Suprapubic skin (tissue), 4 donors: ENCODE measurements at regions not wholly inside any gene's neighbourhood (a gene's known extent, or its start where the extent isn't known, plus 50 kb on each side); places are given as distances from the start of the nearest gene placed in this dataset.
"Not testable (repeated sequence)": the region's sequence is repeated elsewhere in the genome, so short reads cannot be mapped to it uniquely, and the experiment has no call there.

Experiments used
- DNase-seq, 2 donors: peaks; one replicate each; pipeline ENCODE4 v3.0.0-alpha.2; 2019; ENCODE audit warnings: low spot score in 2 of 2
- H3K27ac ChIP-seq: fragments of 200-600 bp; sonication (generic); one replicate; pipeline ENCODE4 v1.5.1; 2019
- H3K27me3 ChIP-seq: fragments of 200-600 bp; sonication (generic); one replicate; pipeline ENCODE4 v1.5.1; 2019
- H3K36me3 ChIP-seq: fragments of 200-600 bp; sonication (generic); one replicate; pipeline ENCODE4 v1.5.1; 2019
- H3K4me1 ChIP-seq: fragments of 200-600 bp; sonication (generic); one replicate; pipeline ENCODE4 v1.5.1; 2019
- H3K4me3 ChIP-seq: fragments of 200-600 bp; sonication (generic); one replicate; pipeline ENCODE4 v1.5.1; 2019; ENCODE audit warnings: mild to moderate bottlenecking
- H3K9me3 ChIP-seq: fragments of 200-600 bp; sonication (generic); one replicate; pipeline ENCODE4 v1.5.1; 2019
- EP300 ChIP-seq: sonication (generic); formaldehyde crosslinking; IDR thresholded peaks from one replicate; pipeline ENCODE4 v1.6.1; 2017; ENCODE audit warnings: antibody characterized with exemption
- POLR2A ChIP-seq, 2 donors: fragments of 450-650 bp; IDR thresholded peaks; one replicate each; pipeline ENCODE4 v1.6.1; 2017; ENCODE audit warnings: antibody characterized with exemption in 2 of 2, mild to moderate bottlenecking in 2 of 2, moderate library complexity in 2 of 2
- POLR2AphosphoS5 ChIP-seq, 3 donors: sonication (generic); formaldehyde crosslinking; IDR thresholded peaks; one replicate each; pipeline ENCODE4 v1.6.1; 2017; ENCODE audit warnings: antibody characterized with exemption in 3 of 3
- WGBS: methylation state at CpG from one replicate; pipeline ENCODE4 v1.1.5; 2018; 5-methylcytosine and 5-hydroxymethylcytosine counted together
- TF ChIP-seq, protein P1 (sequence below), 2 donors: fragments of 200-600 bp in 1 of 2; fragments of 450-650 bp in 1 of 2; sonication (generic) in 1 of 2; IDR thresholded peaks; one replicate each; pipeline ENCODE4 v1.5.1; 2016 to 2019; ENCODE audit warnings: antibody characterized with exemption in 2 of 2, mild to moderate bottlenecking in 1 of 2, moderate library complexity in 1 of 2

DNA sequence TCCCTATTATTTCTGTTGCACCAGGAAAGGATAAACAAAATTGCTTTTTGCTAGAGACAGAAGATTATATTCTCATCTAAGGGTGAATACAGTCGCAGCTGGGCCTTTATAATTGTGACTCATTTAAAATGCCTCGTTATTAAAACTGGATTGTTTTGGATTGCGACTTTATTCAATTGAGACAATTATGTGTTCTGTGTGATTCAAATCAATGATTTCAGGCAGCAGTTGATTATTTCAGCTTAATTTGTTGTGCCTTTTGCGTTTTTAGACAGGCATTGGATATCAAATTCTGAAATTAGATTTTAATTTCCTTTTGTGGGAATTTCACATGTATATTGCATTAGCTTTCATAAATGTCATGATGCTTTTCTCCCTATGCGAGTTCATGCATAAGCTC, 778.1 kb upstream of the SOX11 start:
- no peak overlapping the region for H3K27ac ChIP-seq
- no peak for DNase-seq
- no peaks in the 10 kb centered on the region for H3K4me1 ChIP-seq
- H3K27me3 ChIP-seq = no peaks in the 10 kb centered on the region
- H3K4me3 ChIP-seq = no peak overlapping the region
- TF ChIP-seq POLR2AphosphoS5 (IDR thresholded peaks at IDR 0.05) (no peak), EP300 (no peak), POLR2A (IDR thresholded peaks at IDR 0.05) (no peak)
- TF ChIP-seq, protein P1, sequence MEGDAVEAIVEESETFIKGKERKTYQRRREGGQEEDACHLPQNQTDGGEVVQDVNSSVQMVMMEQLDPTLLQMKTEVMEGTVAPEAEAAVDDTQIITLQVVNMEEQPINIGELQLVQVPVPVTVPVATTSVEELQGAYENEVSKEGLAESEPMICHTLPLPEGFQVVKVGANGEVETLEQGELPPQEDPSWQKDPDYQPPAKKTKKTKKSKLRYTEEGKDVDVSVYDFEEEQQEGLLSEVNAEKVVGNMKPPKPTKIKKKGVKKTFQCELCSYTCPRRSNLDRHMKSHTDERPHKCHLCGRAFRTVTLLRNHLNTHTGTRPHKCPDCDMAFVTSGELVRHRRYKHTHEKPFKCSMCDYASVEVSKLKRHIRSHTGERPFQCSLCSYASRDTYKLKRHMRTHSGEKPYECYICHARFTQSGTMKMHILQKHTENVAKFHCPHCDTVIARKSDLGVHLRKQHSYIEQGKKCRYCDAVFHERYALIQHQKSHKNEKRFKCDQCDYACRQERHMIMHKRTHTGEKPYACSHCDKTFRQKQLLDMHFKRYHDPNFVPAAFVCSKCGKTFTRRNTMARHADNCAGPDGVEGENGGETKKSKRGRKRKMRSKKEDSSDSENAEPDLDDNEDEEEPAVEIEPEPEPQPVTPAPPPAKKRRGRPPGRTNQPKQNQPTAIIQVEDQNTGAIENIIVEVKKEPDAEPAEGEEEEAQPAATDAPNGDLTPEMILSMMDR (IDR thresholded peaks at IDR 0.05) = no peak
- WGBS = 86% methylated on average over 5 of the region's 5 CpGs
- H3K36me3 ChIP-seq = no peaks in the 10 kb centered on the region
- no peaks in the 10 kb centered on the region for H3K9me3 ChIP-seq

DNA sequence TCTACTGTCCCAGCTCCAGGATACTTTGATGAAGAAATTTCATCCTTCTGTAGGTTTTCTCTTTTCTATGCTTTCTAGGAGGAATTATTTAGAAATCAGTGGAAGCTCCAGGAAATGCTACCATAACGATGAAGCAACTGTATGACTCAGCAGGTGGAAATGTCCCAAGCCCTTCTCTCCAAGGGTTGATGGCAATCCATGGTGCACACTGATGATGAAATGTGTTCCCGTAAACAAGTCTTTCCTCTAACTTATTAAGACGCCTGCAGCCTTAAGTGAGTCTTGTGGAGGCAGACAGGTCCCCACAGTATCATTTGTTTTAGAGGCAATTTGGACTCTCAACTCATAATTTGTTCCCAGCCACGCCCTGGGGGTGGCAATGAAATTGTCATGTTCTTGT, 777.6 kb upstream of the SOX11 start:
- H3K4me3 ChIP-seq = no peak overlapping the region
- H3K9me3 ChIP-seq = no peaks in the 10 kb centered on the region
- H3K4me1 ChIP-seq = no peaks in the 10 kb centered on the region
- no peaks in the 10 kb centered on the region for H3K36me3 ChIP-seq
- H3K27ac ChIP-seq = no peak overlapping the region
- DNase-seq = no peak
- no peak for TF ChIP-seq POLR2A (IDR thresholded peaks at IDR 0.05)
- no peak for TF ChIP-seq POLR2AphosphoS5 (IDR thresholded peaks at IDR 0.05)
- TF ChIP-seq EP300 = no peak
- TF ChIP-seq, protein P1 (IDR thresholded peaks at IDR 0.05) = no peak
- H3K27me3 ChIP-seq = no peaks in the 10 kb centered on the region
- WGBS = 65% methylated on average over 4 of the region's 4 CpGs

DNA sequence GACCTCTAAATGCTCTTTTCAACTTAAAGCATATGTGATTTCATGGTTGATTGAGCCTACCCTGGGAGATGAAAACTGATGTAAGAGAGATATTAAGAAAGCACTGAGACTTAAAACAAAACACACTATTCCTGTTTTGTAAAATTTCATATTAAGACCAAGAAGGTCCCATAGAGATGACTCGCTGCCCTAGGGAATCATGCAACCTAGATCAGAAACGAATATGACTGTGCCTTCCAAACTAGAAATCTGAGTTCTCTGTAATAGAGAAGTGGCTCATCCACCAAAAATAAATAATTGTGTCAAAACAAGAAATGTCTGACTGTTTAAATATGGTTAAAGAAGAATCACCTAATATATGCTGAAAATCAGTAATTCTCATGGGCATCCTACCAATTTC, 776.8 kb upstream of the SOX11 start:
- no peaks in the 10 kb centered on the region for H3K27me3 ChIP-seq
- 60% methylated on average over 2 of the region's 2 CpGs for WGBS
- no peak for TF ChIP-seq POLR2AphosphoS5 (IDR thresholded peaks at IDR 0.05)
- TF ChIP-seq POLR2A (IDR thresholded peaks at IDR 0.05) = no peak
- no peak overlapping the region for H3K27ac ChIP-seq
- H3K36me3 ChIP-seq = no peaks in the 10 kb centered on the region
- H3K9me3 ChIP-seq = no peaks in the 10 kb centered on the region
- H3K4me3 ChIP-seq = no peak overlapping the region
- no peaks in the 10 kb centered on the region for H3K4me1 ChIP-seq
- no peak for DNase-seq

DNA sequence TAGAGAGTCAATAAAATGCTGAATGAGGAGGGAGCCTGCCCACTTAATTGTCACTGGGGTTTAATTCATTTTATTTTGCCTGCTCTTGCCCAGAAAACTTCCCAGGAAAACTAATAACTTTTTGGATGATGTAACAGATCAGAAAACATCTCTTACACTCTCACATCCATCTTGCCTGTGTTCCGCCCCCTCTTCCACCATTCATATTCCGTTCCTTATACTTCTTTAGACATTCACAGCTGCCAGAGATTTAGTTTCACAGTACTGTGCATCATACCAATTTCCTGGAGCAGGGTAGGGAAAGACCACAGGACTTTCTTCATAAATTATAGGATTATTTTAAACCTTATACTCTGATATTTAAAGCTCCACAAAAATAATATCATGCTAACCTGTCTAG, 776.1 kb upstream of the SOX11 start:
- Histone ChIP-seq H3K36me3 (no peaks in the 10 kb centered on the region), H3K27ac (no peak overlapping the region), H3K9me3 (no peaks in the 10 kb centered on the region), H3K4me1 (no peaks in the 10 kb centered on the region), H3K4me3 (no peak overlapping the region), H3K27me3 (no peaks in the 10 kb centered on the region)
- DNase-seq = no peak
- WGBS = 41% methylated on average over 2 of the region's 2 CpGs
- TF ChIP-seq POLR2A (IDR thresholded peaks at IDR 0.05) (no peak), POLR2AphosphoS5 (IDR thresholded peaks at IDR 0.05) (no peak), EP300 (no peak)
- TF ChIP-seq, protein P1 (IDR thresholded peaks at IDR 0.05) = no peak

DNA sequence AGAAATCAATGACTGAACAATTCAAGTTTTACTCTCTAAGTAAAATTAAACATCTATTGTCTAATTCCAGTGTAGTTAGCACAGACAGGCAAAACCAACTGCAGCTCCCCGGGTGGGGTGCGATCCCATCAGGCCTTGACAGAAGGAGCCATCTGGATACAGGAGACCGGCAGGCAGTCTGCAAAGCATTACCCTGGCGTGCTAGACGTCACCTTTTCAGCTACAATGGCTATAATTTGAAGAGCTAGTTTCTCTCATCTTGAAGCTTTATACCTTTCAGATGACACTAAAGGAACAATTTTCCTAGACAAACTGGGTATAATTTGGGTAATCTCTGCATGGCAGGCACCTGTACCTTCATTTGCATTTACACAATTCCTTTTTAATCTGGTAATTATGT, 761.5 kb upstream of the SOX11 start:
- no peaks in the 10 kb centered on the region for H3K27me3 ChIP-seq
- DNase-seq = no peak
- no peaks in the 10 kb centered on the region for H3K4me1 ChIP-seq
- WGBS = 66% methylated on average over 5 of the region's 5 CpGs
- TF ChIP-seq POLR2A (IDR thresholded peaks at IDR 0.05) (no peak), EP300 (no peak), POLR2AphosphoS5 (IDR thresholded peaks at IDR 0.05) (no peak)
- TF ChIP-seq, protein P1 (IDR thresholded peaks at IDR 0.05) = no peak
- no peaks in the 10 kb centered on the region for H3K9me3 ChIP-seq
- no peak overlapping the region for H3K27ac ChIP-seq
- H3K4me3 ChIP-seq = no peak overlapping the region
- no peaks in the 10 kb centered on the region for H3K36me3 ChIP-seq

DNA sequence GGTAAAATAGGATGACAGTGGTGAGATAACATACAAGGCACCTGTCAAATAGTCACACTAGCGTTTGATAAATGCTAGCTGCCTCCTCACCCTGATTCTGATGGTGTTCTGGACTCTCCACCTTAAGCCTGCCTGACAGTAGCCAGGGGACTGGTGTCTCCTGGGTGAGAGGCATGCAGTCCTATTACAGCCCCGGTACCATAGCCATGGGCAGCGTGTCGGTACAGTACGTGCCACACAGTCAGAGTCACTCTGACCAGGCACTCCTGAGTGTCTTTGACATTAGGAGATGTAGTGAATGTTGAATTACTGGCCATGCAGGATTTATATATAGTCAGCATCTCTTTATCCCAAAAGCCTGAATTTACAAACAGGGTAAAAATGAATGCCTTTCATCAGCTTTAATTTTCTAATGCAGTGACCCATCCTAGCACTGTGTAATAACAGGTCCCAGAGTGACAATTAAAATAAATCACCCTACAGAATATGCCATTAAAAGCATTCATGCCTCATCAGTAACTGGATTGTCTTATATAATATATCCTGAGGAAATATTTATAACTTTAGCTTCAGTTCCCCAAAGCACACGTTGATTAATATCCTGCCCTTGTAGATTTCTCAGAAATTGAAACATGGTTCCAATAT, 760.3 kb upstream of the SOX11 start:
- Histone ChIP-seq H3K9me3 (no peaks in the 10 kb centered on the region), H3K27ac (no peak overlapping the region), H3K36me3 (no peaks in the 10 kb centered on the region), H3K4me1 (no peaks in the 10 kb centered on the region), H3K27me3 (no peaks in the 10 kb centered on the region), H3K4me3 (no peak overlapping the region)
- WGBS = 81% methylated on average over 6 of the region's 6 CpGs
- DNase-seq = no peak
- TF ChIP-seq POLR2AphosphoS5 (IDR thresholded peaks at IDR 0.05) (no peak), POLR2A (IDR thresholded peaks at IDR 0.05) (no peak), EP300 (no peak)
- TF ChIP-seq, protein P1 (IDR thresholded peaks at IDR 0.05) = no peak

DNA sequence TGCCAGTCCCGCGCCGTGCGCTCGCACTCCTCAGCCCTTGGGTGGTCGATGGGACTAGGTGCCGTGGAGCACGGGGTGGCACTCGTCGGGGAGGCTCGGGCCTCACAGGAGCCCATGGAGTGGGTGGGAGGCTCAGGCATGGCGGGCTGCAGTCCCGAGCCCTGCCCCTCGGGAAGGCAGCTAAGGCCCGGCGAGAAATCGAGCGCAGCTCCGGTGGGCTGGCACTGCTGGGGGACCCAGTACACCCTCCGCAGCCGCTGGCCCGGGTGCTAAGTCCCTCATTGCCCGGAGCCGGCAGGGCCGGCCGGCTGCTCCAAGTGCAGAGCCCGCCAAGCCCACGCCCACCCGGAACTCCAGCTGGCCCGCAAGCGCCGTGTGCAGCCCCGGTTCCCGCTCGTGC, 756.9 kb upstream of the SOX11 start:
- H3K4me3 ChIP-seq, H3K9me3 ChIP-seq, H3K27ac ChIP-seq, H3K4me1 ChIP-seq, DNase-seq, H3K27me3 ChIP-seq, H3K36me3 ChIP-seq: not testable (repeated sequence)
- WGBS = 95% methylated on average over 8 of the region's 35 CpGs
